Subcutaneous abdominal adipose tissue (tissue), 5 donors: ENCODE measurements at regions not wholly inside any gene's neighbourhood (a gene's known extent, or its start where the extent isn't known, plus 50 kb on each side); places are given as distances from the start of the nearest gene placed in this dataset.
"Not testable (repeated sequence)": the region's sequence is repeated elsewhere in the genome, so short reads cannot be mapped to it uniquely, and the experiment has no call there.

Source experiments
- H3K27ac ChIP-seq: one replicate; pipeline ENCODE4 v1.7.0; 2013; ENCODE audit warnings: low read depth, mild to moderate bottlenecking, inconsistent platforms, low read length, moderate library complexity
- H3K27me3 ChIP-seq, 5 donors: one replicate each; pipeline ENCODE4 v1.7.0; 2013; ENCODE audit warnings: low read length in 5 of 5, inconsistent platforms in 1 of 5; ENCODE audit not compliant: control insufficient read depth in 5 of 5, insufficient read depth in 4 of 5
- H3K36me3 ChIP-seq, 5 donors: one replicate each; pipeline ENCODE4 v1.7.0; 2013; ENCODE audit warnings: low read length in 5 of 5; ENCODE audit not compliant: control insufficient read depth in 5 of 5, insufficient read depth in 5 of 5
- H3K4me1 ChIP-seq, 5 donors: one replicate each; pipeline ENCODE4 v1.7.0; 2013; ENCODE audit warnings: low read length in 5 of 5, mild to moderate bottlenecking in 3 of 5, moderate library complexity in 1 of 5; ENCODE audit not compliant: control insufficient read depth in 5 of 5, insufficient read depth in 5 of 5
- H3K4me3 ChIP-seq, 5 donors: one replicate each; pipeline ENCODE4 v1.7.0; 2013; ENCODE audit warnings: low read length in 5 of 5, low read depth in 1 of 5
- H3K9ac ChIP-seq, 5 donors: one replicate each; pipeline ENCODE4 v1.7.0; 2013; ENCODE audit warnings: low read length in 5 of 5, mild to moderate bottlenecking in 4 of 5, moderate library complexity in 3 of 5
- H3K9me3 ChIP-seq, 5 donors: one replicate each; pipeline ENCODE4 v1.7.0; 2013; ENCODE audit warnings: low read length in 5 of 5; ENCODE audit not compliant: control insufficient read depth in 5 of 5
- donor health status: healthy.
- donor health status: healthy.
- donor health status: healthy.
- donor health status: healthy.
- donor health status: healthy.

DNA sequence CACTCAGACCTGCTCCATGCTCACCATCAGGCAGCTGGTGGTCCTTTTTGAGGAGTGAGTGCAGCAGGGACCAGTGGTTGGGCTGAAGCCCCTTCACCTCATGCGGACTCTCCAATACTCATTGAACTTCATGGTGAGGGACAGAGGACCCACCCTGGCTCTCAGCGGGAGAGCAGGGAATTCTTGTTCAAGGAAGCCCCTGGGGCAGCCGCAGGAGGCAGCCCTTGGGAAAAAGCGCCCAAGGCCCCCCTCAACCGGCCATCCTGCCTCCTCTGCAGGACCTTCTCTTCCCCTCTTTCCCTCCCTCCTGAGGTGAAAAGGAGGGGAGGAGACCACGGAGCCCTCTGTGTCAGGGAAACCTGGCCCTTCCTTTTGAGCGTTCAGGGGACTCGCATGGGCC, 4510.9 kb upstream of the OR11H1 start:
- H3K27ac ChIP-seq, H3K4me1 ChIP-seq, H3K27me3 ChIP-seq, H3K9me3 ChIP-seq, H3K9ac ChIP-seq, H3K4me3 ChIP-seq, H3K36me3 ChIP-seq: not testable (repeated sequence)

DNA sequence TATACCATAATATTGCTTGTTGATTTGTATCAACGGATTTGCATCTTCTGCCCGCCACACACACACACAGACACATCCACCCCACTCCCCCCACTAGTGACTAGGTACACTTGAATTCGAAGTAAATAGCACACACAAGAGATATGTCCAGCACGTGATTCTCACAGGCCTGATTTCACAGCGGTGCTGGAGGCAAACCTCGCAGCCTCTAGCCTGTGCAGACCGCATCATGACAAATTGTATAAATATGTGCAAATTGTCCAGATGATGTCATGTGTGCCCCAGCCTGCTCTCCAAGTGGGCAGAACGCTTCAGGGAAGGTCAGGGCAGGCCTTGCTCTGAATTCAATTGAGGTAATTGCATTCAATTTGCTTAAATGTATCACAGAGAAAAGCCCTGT, 4507.5 kb upstream of the OR11H1 start:
- H3K4me1 ChIP-seq, H3K27me3 ChIP-seq, H3K36me3 ChIP-seq, H3K4me3 ChIP-seq, H3K9ac ChIP-seq, H3K27ac ChIP-seq, H3K9me3 ChIP-seq: not testable (repeated sequence)

DNA sequence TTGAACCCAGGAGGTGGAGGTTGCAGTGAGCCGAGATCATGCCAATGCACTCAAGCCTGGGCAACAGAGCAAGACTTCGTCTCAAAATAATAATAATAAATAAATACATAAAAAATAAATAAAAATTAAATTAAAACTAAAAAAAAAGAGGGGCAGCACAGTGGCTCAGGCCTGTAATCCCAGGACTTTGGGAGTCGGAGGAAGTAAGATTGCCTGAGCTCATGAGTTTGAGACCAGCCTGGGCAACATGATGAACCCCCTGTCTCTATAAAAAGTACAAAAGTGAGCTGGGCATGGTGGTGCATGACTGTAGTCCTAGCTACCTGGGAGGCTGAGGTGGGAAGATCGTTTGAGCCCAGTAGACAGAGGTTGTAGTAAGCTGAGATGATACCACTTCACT, 4501.5 kb upstream of the OR11H1 start:
- H3K4me1 ChIP-seq, H3K27ac ChIP-seq, H3K4me3 ChIP-seq, H3K27me3 ChIP-seq, H3K9ac ChIP-seq, H3K36me3 ChIP-seq: not testable (repeated sequence)
- peaks cover 8 to 31% (median 16%) of the 10 kb centered on the region in 5 donors for H3K9me3 ChIP-seq

DNA sequence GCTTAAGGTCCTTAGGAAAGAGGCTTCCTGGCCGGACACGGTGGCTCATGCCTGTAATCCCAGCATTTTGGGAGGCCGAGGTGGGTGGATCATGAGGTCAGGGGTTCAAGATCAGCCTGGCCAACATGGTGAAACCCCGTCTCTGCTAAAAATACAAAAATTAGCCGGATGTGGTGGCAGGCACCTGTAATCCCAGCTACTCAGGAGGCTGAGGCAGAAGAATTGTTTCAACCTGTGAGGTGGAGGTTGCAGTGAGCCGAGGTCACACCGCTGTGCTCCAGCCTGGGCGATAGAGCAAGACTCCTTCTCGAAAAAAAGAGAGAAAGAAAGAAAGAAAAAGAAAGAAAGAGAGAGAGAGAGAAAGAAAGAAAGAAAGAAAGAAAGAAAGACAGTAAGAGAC, 4500.9 kb upstream of the OR11H1 start:
- not testable (repeated sequence) for H3K27ac ChIP-seq, H3K36me3 ChIP-seq, H3K4me3 ChIP-seq, H3K9ac ChIP-seq, H3K4me1 ChIP-seq, H3K27me3 ChIP-seq
- peaks cover 8 to 35% (median 17%) of the 10 kb centered on the region in 5 donors for H3K9me3 ChIP-seq

DNA sequence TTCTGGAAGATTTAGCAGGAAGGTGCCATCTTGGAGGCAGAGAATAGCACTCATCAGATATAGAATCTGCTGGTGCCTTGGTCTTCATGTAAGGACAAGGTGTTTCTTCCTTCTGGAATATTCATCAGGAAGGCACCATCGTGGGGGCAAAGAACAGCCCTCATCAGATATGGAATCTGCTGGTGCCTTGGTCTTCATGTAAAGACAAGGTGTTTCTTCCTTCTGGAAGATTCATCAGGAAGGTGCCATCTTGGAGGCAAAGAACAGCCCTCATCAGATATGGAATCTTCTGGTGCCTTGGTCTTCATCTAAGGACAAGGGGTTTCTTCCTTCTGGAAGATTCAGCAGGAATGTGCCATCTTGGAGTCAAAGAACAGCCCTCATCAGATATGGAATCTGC, 4500.5 kb upstream of the OR11H1 start:
- H3K36me3 ChIP-seq, H3K4me3 ChIP-seq, H3K27ac ChIP-seq, H3K27me3 ChIP-seq, H3K4me1 ChIP-seq, H3K9ac ChIP-seq: not testable (repeated sequence)
- peaks cover 8 to 38% (median 20%) of the 10 kb centered on the region in 5 donors for H3K9me3 ChIP-seq

DNA sequence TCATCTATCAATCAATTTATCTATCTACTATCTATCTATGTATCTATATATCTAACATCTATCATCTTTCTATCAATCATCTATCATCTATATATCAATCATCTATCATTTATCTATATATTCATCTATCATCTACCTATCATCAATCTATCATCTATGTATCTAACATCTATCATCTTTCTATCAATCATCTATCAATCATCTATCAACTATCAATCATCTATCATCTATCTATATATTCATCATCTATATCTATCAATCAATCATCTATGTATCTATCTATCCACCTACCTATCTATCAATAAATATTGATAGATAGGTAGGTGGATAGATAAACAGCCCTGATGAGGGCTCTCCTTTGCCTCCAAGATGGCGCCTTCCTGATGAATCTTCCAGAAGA, 4499.8 kb upstream of the OR11H1 start:
- not testable (repeated sequence) for H3K9ac ChIP-seq, H3K27me3 ChIP-seq, H3K36me3 ChIP-seq, H3K4me3 ChIP-seq, H3K27ac ChIP-seq, H3K4me1 ChIP-seq
- H3K9me3 ChIP-seq = peaks cover 8 to 38% (median 20%) of the 10 kb centered on the region in 5 donors

DNA sequence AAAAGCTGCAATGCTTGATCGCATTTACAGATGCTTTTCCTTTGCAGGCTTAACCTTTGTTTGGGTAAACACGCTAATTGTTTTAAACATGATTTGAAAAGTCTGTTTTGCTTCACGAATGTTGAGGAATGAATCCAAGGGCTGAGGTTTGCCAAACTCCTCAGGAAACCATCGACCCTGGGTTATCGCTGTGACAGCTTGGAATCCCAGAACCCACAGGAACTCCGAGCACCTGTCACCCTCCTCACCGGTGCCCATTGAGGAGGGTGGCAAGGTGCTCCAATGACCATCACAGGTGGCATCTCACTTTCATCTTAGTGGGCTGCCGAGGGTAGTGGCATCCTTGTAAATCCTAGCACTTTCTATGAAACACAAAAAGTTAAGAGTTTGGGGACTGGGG, 4498.5 kb upstream of the OR11H1 start:
- peaks cover 8 to 44% (median 21%) of the 10 kb centered on the region in 5 donors for H3K9me3 ChIP-seq
- not testable (repeated sequence) for H3K27me3 ChIP-seq, H3K4me1 ChIP-seq

DNA sequence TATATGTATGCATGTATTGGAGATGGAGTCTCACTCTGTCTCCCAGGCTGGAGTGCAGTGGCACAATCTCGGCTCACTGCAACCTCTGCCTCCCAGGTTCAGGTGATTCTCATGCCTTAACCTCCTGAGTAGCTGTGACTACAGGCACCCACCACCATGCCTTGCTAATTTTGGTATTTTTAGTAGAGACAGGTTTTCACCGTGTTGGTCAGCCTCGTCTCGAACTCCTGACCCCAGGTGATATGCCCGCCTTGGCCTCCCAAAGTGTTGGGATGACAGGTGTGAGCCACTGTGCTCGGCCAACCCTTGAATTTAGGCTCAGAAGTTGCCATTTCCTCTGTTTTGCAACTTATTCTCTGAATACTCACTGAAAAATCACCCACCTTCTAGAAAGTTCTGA, 4498.0 kb upstream of the OR11H1 start:
- H3K4me1 ChIP-seq, H3K27me3 ChIP-seq, H3K9ac ChIP-seq, H3K4me3 ChIP-seq, H3K36me3 ChIP-seq, H3K27ac ChIP-seq: not testable (repeated sequence)
- H3K9me3 ChIP-seq = peaks cover 10 to 49% (median 25%) of the 10 kb centered on the region in 5 donors

More for the DNA sequence above, 4498.5 kb upstream of the OR11H1 start:
- not testable (repeated sequence) for H3K36me3 ChIP-seq, H3K27ac ChIP-seq, H3K4me3 ChIP-seq, H3K9ac ChIP-seq

DNA sequence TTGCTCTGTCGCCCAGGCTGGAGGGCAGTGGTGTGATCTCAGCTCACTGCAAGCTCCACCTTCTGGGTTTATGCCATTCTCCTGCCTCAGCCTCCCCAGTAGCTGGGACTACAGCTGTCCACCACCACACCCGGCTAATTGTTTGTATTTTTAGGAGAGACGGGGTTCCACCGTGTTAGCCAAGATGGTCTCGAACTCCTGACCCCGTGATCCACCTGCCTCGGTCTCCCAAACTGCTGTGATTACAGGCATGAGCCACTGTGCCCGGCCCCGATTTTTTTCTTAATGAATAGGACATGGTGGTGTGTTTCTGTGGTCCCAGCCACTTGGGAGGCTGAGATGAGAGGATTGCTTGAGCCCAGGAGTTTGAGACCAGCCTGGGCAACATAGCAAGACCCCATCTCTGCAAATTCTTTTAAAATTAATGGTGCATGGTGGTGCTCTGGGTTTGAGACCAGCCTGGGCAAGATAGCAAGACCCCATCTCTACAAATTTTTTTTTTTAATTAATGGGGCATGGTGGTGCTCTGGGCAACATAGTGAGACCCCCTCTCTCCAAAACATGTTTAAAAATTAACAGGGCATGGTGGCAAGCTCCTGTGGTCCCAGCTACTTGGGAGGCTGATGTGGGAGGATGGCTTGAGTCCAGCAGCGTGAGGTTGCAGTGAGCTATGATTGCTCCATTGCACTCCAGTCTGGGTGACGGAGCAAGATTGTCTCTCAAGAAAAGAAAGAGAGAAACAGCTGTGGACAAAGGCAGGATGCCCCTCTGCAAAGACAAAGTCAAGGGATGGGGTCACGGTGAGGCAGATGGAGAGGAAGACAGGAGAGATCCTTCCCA, 4497.2 kb upstream of the OR11H1 start:
- not testable (repeated sequence) for H3K36me3 ChIP-seq, H3K4me1 ChIP-seq, H3K4me3 ChIP-seq, H3K27me3 ChIP-seq, H3K27ac ChIP-seq, H3K9ac ChIP-seq
- peaks cover 12 to 50% (median 26%) of the 10 kb centered on the region in 5 donors for H3K9me3 ChIP-seq

DNA sequence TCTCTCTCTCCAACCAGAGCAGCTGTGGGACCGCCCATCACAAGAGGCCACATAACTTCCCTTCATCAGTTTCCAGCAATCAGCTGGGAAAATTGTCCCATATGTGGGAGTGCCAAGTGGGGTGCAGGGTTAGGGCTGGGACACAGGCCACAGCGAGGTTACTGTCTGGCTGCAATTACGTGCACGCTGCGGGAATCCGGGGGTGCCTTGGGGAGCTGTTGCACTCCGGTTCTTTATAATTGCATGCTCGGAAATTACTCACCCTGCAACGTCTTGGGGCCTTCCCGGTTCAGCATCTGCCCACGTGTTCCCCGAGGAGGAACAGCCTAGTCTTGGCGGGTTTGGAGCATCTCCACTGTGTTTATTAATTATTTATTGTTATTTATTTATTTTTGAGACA, 4495.9 kb upstream of the OR11H1 start:
- not testable (repeated sequence) for H3K4me3 ChIP-seq, H3K36me3 ChIP-seq, H3K9ac ChIP-seq, H3K4me1 ChIP-seq, H3K27ac ChIP-seq, H3K27me3 ChIP-seq
- peaks cover 15 to 57% (median 33%) of the 10 kb centered on the region in 5 donors for H3K9me3 ChIP-seq

DNA sequence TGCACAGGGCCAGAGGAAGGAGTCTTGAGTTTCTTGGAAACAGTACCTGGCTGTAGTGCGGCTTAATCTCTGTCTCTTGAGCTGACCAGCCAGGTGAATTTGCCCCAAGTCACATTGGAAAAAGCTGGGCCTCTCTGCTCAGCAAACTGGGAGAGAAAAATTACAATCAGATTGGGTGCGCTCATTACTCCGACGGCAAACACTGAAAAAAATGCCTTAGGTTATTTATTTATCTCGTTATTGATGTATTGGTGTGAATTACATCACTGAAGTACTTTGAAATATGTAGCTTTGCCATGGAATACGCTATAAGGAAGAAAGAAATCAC, 4493.4 kb upstream of the OR11H1 start:
- not testable (repeated sequence) for H3K4me3 ChIP-seq, H3K36me3 ChIP-seq, H3K4me1 ChIP-seq, H3K9ac ChIP-seq, H3K27ac ChIP-seq, H3K27me3 ChIP-seq
- peaks cover 14 to 62% (median 48%) of the 10 kb centered on the region in 5 donors for H3K9me3 ChIP-seq
